RPMI8226 (cell line): ENCODE measurements at regions not wholly inside any gene's neighbourhood (a gene's known extent, or its start where the extent isn't known, plus 50 kb on each side); places are given as distances from the start of the nearest gene placed in this dataset.
"Not testable (repeated sequence)": the region's sequence is repeated elsewhere in the genome, so short reads cannot be mapped to it uniquely, and the experiment has no call there.

ENCODE experiments used
- DNase-seq: peaks from one replicate; pipeline ENCODE4 v3.0.0-alpha.2; 2015

DNA sequence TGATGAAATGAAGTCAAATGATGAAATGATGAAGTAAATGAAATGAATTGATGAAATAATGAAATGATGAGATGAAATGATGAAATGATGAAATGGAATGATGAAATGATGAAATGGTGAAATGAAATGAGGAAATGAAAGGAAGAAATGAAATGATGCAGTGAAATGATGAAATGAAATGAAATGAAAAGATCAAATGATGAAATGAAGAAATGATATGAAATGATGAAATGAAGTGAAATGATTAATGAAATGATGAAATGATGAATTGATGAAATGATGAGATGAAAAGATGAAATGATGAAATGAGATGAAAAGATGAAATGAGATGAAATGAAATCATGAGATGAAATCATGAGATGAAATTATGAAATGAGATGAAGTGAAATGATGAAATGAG, 139.2 kb upstream of the ERV3-1 start:
- DNase-seq = not testable (repeated sequence)

DNA sequence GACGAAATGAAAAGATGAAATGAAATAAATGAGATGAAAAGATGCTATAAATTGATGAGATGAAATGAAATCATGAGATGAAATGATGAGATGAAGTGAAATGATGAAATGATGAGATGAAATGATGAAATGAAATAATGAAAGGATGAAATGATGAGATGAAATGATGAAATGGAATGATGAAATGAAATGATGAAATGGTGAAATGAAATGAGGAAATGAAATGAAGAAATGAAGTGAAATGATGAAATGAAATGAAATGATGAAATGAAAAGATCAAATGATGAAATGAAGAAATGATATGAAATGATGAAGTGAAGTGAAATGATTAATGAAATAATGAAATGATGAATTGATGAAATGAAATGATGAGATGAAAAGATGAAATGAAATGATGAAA, 138.5 kb upstream of the ERV3-1 start:
- DNase-seq = not testable (repeated sequence)

DNA sequence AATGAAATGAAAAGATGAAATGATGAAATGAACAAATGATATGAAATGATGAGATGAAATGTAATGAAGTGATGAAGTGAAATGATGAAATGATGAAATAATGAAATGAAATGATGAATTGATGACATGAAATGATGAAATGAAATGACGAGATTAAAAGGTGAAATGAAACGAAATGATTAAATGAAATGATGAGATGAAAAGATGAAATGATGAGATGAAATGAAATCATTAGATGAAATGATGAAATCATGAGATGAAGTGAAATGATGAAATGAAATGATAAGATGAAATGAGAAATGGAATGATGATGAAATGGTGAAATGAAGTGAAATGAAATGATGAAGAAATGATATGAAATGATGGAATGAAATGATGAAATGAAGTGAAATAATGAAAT, 138.1 kb upstream of the ERV3-1 start:
- not testable (repeated sequence) for DNase-seq

DNA sequence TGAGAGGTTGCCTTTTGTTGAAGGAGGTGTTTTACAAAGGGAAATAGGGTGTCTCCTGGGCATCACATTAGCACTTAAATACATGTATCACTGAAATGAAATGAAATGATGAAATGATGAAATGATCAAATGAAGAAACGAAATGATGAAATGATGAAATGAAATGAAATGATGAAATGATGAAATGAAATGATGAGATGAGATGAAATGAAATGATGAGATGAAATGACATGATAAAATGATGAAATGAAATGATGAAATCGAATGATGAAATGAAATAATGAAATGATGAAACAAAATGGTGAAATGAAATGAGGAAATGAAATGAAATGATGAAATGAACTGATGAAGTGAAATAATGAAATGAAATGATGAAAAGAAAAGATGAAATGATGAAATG, 137.6 kb upstream of the ERV3-1 start:
- not testable (repeated sequence) for DNase-seq

DNA sequence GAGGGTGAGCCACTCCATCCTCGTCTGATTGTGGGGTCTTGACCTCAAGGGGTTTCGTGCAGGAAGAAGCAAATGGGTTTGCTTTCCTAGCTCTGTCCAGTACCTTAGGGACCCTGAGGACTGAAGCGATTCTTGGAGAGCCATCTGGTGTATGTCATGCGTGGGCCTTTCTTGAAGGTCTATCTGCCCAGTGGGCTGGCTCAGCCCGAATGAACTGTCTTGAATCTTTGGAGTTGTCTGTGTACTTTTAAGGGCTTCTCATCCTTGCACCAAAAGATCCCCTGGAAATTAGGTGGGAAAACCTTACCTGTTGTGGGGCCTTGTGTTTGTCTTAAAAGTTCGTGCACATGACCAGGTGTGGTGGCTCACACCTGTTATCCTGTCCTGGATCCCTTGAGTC, 135.4 kb upstream of the ERV3-1 start:
- not testable (repeated sequence) for DNase-seq

DNA sequence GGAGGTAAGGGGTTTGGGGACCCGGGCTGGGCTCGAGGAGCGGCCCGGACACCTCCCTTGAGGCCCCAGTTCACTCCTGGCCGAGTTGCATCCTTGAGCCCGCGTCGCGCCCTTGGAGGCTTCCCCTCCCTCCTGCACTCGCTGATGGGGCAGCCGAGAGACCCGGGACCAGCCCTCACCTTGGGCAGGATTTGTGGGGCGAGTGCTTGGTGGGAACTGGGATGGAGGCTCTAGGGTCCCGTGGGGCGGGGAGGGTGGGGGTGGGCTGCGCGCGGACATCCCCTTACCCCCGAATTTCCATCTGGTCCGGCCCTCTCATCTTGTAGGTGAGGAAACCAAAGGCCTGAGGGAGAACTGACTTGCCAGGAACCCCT, 134.9 kb upstream of the ERV3-1 start:
- DNase-seq = not testable (repeated sequence)

DNA sequence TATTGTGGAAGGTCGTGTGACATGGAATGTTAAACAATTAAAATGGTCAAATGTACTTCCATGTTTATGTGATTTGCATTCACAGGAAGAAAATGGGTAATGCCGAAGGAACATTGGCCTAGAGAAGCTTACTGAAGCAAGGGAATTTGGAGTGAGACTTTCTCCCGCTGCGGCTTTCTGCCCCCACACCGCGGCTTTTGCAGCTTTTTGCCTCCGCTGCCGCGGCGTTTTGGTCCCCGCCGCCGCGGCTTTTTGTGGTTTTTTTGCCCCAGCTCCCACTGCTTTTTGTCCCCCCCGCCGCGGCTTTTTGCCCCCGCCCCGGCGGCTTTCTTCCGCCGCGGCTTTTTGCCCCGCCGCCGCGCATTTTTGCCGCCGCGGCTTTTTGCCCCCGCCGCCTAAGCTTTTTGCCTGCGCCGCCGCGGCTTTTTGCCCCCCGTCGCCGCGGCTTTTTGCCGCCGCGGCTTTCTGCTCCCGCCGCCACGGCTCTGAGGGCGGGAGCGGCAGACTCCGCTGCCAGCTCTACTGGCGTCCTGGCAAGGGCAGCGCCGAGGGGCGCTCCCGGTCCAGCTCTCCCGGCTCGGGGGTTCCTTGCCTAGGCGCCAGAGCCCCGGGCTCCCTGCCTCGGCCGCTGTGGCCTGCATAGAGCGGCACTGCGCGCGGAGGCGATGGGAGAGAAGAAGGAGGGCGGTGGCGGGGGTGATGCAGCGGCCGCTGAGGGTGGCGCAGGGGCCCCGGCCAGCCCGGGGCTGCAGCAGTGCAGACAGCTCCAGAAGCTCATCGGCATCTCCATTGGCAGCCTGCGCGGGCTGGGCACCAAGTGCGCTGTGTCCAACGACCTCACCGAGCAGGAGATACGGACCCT, 134.3 kb upstream of the ERV3-1 start:
- peak; percentile 1 for DNase-seq

DNA sequence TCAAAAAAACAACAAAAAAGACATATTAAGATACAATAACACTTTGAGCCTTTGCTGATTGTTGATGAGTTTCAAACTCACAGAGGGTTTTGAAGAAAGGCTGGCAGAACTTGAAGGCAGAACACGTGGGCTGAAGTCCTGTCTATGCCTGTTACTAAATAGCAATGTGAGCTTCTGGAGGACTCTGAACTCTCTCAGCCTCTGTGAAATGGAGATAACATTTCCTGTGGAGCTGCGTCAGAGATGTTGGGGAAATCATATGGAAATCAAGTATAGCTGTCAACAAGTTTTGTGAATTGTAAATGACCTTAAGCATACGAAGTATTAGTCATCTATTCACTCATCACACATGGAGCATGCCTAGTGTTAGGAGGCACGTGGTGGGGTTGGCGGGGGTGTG, 130.4 kb upstream of the ERV3-1 start:
- DNase-seq = not testable (repeated sequence)

DNA sequence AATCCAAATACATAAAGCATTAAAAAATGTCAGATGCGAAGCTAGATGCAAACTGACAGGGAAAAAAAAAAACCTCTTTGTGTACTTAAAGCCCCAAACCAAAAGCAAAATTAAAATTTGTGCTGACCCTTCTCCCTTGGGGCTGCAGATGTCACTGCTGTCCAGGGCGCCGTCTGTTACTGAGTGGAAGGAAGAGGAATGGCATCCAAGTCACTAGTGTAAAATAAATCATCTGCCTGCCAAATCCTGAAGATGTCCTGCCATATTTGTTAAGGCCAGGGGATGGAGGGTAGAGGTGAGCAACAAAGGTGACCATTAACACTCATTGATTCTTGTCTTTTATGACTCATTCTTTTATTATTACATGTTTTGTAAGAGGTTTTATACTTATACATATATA, 126.6 kb upstream of the ERV3-1 start:
- DNase-seq = not testable (repeated sequence)

DNA sequence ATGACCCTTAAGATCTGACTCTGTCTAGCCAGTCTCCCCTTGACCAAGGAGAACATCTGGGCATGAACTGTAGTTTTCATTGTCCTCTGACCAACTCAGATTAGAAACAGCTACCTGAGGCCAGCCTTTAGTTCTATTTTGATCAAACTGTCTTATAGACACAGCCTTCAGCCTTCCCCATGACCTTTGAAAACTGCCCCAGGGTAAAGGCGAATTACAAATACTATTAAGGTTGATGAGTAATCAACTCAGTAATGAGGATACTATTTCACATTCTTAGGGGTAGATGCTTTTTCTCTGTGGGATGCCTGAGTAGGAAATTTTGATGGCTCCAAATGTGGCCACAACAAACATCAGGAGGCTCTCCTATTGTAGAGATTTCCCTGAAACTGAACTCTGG, 125.8 kb upstream of the ERV3-1 start:
- not testable (repeated sequence) for DNase-seq

DNA sequence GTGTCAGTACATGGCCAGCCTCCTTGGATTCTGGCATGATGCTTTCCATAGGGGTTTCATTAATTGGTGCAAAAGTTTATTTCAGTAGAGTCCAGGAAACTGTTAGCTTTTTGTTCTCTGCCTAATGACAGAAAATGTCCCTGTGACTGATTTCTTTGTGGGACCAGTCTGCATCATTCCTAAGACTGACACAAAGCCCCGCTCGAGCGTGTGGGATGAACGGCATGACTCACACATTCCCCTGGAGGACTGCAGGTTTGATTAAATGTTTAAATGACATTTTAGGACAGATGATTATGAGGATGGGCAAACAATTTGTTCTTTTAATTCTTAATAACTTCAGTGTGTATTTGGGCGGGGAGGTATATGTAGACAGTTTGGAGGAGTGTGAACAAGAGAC, 120.9 kb upstream of the ERV3-1 start:
- DNase-seq = not testable (repeated sequence)

DNA sequence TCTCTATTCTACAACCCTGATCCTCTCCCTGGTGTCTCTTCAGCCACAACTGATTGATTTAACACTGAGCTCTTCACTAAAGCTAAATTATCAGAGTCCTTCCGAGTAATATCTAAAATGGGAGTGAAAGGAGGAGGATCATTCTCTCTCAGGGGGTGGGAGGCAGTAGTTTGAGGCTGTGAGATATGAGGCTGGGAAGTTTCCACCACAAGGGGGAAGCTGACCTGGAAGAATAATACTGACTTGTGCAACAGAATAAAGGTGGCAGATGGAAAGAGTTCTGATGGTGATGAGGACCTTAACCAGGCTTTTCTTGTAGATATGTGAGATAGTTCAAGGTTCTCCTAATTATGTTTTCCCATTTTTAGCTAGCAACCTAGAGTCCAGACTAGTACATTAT, 118.1 kb upstream of the ERV3-1 start:
- DNase-seq = not testable (repeated sequence)

DNA sequence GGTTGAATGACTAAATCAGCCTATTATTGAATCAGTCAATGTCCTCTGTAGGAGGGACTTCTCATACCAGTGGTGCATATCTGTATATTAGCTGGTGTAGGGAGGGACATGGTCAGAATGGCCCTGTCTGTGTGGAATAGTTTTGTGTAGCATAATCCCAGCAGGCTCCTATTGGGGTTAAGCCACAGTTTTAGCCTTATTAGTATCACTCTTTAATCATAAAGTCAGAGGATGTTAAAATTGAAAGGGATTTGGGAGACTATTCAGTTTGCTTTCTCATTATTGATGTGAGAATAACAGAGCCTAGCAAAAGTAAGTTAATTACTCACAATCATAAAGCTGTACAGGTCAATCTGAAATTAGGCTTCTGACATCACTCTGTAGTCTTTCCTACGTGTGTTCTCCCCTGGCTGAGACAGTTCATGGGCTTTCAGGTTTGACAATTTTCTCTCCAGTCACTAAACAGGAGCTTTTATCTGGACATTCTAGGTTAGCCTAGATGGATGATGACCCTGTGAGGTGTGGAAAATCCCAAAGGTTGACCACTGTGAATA, 99.2 kb upstream of the ERV3-1 start:
- not testable (repeated sequence) for DNase-seq

DNA sequence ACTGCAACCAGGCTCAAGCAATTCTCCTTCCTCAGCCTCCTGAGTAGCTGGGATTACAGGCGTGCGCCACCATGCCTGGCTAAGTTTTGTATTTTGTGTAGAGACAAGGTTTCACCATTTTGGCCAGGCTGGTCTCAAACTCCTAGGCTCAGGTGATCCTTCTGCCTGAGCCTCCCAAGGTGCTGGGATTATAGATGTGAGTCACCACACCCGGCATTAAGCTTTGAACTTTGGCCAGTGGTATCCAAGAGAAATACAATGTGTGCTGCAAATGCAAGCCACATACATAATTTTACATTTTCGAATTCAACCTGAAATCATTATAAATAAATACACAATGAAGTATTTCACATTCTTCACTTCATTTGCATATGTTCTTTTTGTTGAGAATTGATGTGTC, 94.0 kb upstream of the ERV3-1 start:
- DNase-seq = not testable (repeated sequence)

DNA sequence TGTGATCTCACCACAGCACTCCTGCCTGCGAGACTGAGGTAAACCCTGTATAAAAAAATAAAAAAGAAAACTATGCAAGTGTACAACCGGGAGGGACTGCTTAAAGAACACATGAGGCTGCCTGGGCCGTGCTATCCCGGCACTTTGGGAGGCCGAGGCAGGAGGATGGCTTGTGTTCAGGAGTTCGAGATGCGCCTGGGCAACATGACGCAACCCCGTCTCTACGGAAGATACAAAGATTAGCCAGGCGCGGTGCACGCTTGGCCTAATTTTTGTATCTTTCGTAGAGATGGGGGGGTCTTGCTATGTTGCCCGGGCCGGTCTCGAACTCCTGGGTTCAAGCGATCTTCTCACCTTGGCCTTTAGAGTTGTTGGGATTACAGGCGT, 75.2 kb upstream of the ERV3-1 start:
- DNase-seq = not testable (repeated sequence)

DNA sequence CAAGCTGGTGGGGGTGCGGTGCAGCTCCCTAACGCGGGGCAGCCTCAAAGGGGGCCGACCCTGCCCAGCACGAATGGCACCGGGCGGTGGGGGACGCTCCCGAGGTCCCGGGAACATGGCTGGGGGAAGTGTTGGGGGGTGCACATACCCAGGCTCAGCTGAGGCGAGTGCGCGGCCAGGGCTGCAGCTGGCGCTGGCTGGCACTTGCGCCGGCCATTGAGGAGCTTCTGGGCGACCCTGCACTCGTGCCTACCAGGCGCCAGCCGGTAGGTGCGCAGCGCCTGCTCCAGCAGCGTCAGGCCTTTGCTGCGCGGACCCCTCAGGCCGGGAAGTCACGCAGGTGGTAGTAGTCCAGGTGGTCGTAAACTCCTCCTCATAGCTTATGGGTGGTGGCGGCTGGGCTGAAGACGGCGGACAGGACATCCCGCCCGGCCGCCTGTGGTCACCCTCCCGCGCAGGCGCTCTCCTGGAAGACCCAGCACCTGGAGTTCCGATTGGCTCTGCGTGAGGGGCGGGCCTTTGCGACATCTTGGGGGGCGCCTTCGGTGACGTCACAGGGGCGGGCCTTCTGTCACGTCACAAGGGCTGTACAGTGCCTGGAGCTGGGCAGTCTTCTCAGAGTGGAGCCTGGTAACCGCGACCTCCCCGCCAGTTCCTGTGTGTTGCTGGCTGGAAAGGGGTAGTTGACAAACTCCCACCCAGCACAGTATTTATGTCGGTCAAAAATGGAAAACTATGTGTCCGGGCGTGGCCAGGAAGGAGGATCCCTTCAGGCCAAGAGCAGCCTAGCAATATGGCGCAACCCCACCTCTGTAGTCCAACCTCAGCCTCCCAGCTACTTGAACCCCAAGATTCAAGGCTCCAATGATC, 74.5 kb upstream of the ERV3-1 start:
- DNase-seq = peak; percentile 92

DNA sequence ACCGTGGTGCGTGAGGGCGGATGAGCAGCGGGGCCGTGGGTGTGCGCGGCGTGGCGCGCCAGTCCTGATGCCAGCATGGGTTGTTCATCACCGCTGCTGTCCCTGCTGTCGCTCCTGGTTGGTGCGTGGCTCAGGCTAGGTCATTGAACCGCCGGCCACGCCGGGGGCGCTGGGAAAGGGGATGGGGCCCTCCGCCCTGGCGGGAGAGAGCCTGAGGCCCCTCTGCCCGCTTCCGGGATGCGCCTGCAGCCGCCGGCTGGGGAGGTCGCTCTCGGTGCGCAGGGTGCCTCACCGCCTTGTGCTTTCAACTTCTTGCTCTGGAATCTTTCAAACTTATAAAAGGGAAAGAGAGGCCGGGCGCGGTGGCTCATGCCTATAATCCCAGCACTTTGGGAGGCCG, 68.5 kb upstream of the ERV3-1 start:
- DNase-seq = not testable (repeated sequence)

DNA sequence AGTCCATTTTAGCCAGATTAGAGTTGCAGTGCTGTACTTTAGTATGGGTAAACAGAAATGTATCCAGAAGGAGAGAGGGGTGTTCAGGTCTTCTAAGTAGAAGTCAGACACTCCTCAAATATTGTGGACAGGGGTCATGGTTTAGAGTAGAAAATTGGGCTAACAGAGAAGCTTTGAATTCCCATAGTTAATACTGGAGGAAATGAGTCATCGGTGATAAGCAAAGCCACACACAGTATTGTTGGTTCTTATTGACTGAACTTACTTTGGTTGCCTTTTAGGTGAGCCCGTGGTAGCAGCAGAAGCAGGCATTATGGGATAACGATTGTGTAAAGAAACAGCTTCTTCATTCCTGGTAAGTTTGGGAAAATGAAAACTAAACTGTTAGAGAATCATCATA, 66.7 kb upstream of the ERV3-1 start:
- DNase-seq = not testable (repeated sequence)

DNA sequence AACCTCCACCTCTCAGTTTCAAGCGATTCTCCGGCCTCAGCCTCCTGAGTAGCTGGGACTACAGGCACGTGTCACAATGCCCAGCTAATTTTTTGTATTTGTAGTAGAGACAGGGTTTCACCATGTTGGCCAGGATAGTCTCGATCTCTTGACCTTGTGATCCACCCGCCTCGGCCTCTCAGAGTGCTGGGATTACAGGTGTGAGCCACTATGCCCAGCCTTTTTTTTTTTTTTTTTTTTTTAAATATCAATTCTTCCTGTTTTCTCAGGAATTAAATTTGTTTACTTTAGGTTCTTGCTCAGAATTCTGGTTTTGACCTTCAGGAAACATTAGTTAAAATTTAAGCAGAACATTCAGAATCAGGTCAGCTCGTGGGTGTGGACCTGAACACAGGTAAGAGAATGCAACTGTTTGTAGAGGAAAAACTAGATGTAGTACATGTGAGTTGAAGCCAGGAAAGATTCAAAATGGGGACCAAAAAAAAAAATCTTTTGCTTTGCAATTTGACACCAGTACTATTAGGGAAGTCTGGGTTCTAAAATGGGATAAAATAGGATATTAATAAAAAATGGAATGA, 65.5 kb upstream of the ERV3-1 start:
- not testable (repeated sequence) for DNase-seq

DNA sequence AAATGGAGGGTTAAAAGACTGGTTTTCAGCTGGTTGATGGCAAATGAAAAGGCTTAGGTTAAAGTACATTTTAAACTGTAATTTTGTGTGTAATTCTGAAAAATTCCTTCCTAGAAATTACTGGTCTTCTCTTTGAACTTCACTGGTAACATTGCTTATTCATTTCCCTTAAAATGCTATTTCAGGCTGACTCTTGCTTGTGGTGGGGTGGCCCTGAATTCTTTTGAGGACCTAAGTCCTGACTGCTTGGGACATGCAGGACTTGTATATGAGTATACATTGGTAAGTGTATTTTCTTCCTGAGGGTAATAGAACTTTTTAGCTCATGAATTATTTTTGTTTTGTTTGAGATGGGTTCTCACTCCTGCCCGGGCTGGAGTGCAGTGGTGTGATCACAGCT, 63.0 kb upstream of the ERV3-1 start:
- not testable (repeated sequence) for DNase-seq

DNA sequence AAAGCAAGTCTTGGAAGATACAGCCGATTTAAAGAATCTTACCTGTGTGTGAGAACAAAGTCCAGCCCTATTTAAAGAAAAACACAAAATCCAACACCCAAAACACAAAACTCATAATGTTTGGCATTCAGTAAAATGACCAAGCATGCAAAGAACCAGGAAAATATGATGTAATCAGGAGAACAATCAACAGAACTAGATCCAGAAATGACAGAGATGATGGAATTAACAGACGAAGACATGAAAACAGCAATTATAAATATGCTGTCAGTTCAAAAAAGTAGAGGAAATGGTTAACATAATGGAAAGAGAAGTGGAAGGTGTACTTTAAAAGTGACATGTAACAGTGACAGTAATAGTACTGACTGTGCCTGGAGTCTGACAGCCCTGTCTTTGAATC, 56.1 kb upstream of the ERV3-1 start:
- DNase-seq = not testable (repeated sequence)

DNA sequence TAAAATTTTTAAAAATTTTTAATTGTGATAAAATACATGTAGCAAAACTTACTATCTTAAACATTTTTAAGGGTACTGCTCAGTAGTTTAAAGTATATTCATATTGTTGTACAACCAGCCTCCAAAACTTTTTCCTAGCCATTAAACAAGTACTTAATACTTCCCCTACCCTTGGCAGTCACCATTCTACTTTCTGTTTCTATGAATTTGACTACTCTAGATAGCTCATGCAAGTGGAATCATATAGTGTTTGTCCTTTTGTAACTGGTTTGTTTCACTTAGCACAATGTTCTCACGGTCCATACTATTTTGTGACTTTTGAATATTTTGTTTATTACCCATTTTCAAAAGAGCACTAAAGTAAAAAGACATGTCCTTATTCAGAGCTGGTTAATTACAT, 52.8 kb upstream of the ERV3-1 start:
- DNase-seq = not testable (repeated sequence)
